HG03575 (cell line): ENCODE measurements at regions not wholly inside any gene's neighbourhood (a gene's known extent, or its start where the extent isn't known, plus 50 kb on each side); places are given as distances from the start of the nearest gene placed in this dataset.

Source experiments
- ATAC-seq: cut with Tn5 transposase; IDR thresholded peaks from one replicate; pipeline ENCODE4 v1.9.1; 2021; ENCODE audit not compliant: unreplicated experiment, insufficient number of reproducible peaks, low FRiP score; ENCODE audit errors: extremely low read depth

DNA sequence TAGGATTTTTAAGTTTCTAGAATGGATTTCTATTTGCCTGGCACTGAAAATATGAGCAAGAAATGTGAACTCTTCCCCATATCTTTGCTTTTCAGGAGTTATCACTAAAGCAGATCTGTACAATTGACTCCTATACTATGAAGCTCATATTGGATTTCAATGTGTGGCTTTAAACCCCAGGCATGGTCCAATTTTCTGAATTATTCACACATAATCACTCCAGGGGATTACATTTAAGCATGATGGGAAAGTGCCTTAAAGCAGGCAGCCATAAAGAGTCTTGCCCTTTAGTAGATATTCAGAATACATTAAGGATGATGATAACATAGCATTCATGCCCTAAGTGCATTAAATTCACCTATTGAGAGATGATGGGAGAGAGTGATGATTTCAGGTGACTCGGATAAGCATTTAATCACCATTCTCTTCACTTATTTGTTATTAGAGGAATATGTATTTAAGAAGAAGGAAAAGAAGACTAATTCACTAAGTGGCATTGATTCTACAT is 331.8 kb upstream of the ROBO1 start:
- ATAC-seq = no peak

GRCh38 chr3:80097674-80098073 is 329.9 kb upstream of the ROBO1 start:
- no peak for ATAC-seq

DNA sequence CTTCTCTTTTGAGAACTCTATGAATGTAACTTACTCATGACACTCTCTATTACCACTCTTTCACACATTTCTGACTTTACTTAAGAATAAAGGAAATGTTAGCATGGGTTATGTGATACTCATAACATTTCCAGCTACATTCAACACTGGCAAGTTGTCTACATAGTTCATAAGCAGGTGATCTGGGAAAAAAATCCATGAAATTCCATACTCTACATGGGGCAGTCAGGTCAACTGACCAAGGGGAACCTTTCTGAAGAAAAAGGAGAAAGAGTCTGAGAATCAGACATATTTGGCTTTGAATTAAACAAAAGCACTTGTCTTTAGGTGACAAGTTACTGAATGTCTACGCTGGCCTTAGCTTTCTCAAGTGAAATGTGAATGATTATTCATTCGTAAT is 329.1 kb upstream of the ROBO1 start:
- no peak for ATAC-seq

DNA sequence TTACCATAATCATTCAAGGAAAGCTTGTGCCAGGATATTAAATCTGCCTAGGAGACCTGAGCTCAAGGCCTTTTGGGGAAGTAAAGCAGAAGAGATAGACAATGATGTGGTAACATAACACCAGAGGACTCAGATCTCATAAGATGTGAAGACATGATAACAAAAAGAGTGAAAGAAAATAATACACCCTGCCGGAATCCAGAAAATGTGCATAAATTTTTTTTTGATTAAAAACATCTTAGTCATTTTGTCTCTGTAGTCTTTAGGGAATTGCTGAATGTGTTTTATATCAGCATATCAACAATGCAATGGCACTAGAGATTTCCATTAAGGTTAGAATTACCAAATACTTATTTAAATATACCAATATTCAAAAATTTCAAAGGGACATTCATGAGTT is 326.8 kb upstream of the ROBO1 start:
- no peak for ATAC-seq

DNA sequence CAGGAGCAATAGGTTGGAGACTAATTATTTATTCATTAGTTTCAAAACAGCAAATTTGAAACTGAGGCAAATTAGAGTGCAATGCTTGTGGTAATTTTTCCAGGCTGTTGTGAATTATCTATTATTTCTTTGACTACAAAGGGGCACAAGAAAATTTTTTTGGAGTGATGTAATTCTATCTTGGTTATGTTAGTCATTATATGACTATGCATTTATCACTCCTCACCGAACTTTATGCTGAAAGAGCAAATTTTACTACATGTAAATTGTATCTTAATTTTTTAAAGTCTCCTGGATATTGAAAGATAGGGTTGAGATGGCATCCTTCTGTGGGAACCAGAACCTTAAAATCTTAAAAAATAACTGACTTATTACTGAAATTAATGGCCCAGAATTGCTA is 320.0 kb upstream of the ROBO1 start:
- ATAC-seq = no peak

DNA sequence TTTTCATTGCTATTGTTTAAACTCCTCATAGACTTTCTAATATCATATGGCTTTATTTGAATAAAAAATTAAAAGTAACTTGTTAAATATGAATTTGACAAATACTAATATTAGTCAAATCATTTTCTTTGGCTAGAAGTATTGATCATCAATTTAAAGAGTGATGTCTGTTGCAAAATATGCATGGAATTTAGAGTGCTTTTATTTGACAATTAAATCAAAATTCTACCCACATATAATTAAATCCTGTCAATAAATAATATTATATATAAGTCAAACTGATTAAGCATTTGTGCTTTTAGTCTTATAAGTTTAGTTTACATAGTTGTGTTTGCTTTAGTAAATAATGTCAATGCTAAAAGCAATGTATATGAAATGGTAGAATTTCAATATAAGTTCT is 318.6 kb upstream of the ROBO1 start:
- no peak for ATAC-seq

- no peak for ATAC-seq
Measured at GRCh38 chr3:80079886-80080285, 312.1 kb upstream of the ROBO1 start.

DNA sequence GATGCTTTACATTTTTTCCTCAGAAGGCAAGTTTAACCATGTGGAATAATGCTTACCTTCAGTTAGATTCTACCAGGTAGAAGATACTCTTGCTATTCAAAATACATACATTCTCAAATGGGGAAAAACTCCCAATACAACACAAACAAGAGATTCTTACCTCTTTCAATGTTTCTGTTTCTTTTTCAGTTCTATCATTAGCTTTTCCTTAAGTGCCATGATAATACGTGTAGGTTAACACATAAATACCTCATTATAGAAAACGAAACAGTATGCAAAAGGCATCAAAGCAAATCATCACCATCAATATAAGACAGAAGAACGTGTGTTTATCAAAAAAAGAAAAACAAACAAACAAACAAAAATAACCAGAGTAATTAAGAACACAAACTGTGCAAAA is 300.7 kb upstream of the ROBO1 start:
- ATAC-seq = no peak

- ATAC-seq = no peak
Measured at GRCh38 chr3:80063535-80063934, 295.7 kb upstream of the ROBO1 start.

GRCh38 chr3:80060664-80061063 is 292.9 kb upstream of the ROBO1 start:
- ATAC-seq = no peak

GRCh38 chr3:80055306-80055705 is 287.5 kb upstream of the ROBO1 start:
- ATAC-seq = no peak

DNA sequence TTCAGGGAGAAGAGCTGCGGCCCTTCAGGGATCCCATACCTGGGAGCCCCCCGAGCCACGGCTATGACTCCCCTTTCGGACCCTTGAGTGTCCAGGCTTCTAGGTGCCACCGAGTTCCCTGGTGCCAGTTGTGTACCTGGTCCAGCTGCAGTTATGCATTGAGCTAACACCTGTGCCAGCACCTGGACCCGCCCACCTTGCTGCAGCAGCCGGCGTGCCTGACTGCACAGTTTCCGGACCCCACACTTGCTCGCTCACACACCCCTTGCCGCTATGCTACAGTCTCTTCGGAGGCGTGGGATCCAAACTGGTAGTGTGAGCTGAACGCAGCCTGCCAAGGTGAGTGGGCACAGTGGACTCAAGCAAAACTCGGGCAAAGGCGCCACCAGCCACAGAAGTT is 284.5 kb upstream of the ROBO1 start:
- ATAC-seq = no peak

DNA sequence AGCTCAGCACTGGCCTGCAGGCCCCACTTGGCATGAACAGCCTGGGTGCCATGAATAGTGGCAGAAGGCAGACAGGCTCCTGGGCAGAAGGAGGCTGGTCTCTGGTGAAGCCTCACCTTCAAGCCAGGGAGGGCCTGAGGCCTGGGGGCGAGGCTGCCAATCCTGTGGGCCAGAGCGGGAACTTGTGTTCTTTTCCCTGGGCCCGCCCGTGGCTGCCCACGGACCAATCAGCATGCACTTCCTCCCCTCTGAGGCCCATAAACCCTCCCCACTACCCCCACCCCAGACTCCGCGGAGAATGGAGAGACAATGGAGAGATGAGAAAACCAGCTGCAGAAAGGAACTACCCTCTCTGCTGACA is 283.8 kb upstream of the ROBO1 start:
- ATAC-seq = no peak

DNA sequence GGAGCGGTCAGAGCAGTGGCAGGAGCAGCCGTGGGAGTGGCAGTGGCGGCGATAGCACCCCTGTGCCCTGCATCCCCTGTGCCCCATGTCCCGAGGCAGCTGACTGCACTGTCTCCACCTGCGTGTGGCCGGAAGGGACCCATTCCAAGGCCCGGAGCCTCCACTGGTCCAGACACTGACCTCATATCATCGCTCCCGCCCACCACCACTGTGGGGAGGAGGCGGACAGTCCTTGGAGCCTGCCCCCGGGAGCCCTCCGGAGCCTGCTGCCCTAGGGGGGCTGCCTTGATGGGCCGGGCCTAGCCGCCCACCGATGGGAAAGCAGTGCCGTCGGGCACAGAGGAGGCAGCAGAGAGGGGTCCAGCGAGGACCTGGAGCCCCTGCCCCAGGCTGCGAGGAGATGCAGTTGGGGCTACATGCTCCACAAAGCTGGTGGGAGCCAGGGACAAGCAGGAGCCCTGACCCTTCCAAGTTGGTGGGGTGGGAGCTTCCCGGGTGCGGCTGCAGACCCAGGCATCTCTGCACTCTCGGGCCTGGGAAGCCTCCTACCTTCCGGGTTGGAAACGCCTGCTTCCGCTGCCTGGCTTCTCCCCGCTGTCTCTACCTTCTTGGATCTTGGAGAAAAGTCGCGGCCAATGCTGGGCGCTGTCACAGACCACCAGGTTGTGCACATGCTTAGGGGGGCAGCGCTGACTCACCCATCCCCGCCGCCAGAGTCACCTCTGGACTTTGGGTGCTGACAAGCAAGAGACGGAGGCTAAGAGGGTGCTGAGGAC is 283.2 kb upstream of the ROBO1 start:
- no peak for ATAC-seq

- ATAC-seq = no peak
Measured at GRCh38 chr3:80043226-80043625, 275.4 kb upstream of the ROBO1 start.

- ATAC-seq = no peak
Measured at GRCh38 chr3:80040067-80040466, 272.3 kb upstream of the ROBO1 start.

- no peak for ATAC-seq
Measured at GRCh38 chr3:80036176-80036575, 268.4 kb upstream of the ROBO1 start.

DNA sequence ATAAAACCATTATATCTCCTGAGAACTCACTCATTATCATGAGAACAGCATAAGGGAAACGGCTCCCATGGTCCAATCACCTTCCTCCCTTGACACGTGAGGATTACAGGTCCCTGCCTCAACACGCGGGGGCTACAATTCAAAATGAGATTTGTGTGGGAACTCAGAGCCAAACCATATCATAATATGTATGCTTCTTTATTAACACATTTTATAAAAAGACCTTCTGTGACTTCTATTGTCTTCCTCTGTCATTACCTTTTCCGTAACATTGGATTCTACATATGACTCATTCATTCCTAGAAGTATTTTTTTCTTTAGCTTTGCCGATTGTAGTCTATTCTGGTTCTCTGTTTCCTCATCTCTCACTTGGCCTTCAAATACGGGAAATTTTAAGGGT is 267.2 kb upstream of the ROBO1 start:
- no peak for ATAC-seq

- no peak for ATAC-seq
Measured at GRCh38 chr3:80023010-80023409, 255.2 kb upstream of the ROBO1 start.

DNA sequence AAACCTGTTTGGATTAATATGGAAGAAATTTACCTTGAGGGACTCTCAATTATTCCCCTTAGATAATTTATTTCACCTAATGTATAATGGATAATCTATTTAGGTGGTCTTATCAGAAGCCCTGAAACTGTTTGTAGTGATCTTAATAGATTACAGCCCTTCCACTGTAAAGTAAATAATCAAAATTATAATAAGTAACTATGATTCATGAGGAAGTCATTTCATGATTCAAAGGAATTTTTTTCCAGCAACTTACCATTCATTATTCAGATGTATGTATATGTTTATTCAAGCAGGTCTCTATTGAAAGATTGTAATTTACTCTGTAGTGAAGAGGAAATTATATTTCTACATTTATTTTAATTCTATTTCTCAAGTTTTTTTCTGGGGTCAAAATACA is 250.6 kb upstream of the ROBO1 start:
- no peak for ATAC-seq

- ATAC-seq = no peak
Measured at GRCh38 chr3:80017369-80017768, 249.6 kb upstream of the ROBO1 start.
